ENCODE measurements at regions not wholly inside any gene's neighbourhood (a gene's known extent, or its start where the extent isn't known, plus 50 kb on each side); places are given as distances from the start of the nearest gene placed in this dataset.
"Not testable (repeated sequence)": the region's sequence is repeated elsewhere in the genome, so short reads cannot be mapped to it uniquely, and the experiment has no call there.

DNA sequence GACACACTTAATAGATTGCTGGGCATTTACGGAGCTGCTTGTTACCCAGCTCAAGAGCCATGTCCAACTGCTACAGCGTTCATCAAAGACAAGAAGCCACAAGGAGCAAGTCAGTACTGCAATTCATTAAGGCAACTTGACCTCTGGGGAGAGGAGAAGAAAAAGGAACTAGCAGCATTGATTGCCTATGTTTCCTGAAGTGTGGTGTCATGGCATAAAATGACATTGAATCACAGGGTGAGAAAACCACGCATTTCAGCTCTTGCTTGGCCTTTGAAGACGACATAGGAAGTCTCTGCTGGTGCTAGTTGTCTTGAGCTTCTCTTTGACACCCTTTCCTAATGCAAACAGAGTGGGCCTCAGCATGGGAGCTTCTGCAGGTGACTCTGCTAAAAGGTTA lies 139.1 kb downstream of the CDH26 start:
- DNase-seq (ENCODE audit: low spot score) = no peak

DNA sequence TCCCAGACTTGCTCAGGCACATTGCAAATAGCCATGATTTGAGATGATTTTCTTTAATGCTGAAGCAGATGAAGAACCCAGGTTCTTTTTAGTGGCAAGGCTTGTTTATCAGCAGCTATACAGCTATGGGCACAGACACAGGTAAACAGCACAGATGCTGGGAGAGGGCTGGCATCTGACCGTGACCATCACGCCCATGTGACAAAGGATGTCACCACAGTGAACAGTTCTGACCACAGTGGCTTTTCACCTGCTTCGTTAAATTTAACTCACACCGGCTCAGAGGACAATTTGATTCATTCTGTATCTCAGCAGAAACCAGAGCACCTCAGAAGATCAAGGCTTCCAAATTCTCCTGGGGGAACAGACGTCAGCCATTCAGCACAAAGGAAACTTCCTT lies 142.6 kb downstream of the CDH26 start:
- DNase-seq (ENCODE audit: low spot score) = no peak

- no peak for DNase-seq (ENCODE audit: low spot score)
Measured at GRCh38 chr20:60101201-60101890, 143.1 kb downstream of the CDH26 start.

DNA sequence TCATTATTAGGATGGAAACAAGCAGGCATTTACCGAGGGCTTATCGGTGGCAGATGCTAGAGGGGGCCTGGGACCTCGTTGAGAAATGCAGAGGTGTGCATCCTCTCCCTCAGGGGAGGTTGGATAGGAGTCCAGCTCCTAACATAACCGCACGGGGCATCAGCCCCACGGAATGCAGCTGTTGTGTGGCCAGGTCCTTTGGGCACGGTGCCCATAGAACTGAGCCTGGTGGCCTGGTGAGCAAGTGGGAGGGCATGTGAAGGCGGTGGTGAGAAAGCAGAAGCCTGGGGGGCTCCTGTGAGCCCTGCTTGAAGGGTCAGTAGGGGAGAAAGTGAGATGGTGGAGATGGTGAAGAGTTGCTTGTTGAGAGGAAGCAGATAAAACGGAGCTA lies 143.7 kb downstream of the CDH26 start:
- no peak for DNase-seq (ENCODE audit: low spot score)

DNA sequence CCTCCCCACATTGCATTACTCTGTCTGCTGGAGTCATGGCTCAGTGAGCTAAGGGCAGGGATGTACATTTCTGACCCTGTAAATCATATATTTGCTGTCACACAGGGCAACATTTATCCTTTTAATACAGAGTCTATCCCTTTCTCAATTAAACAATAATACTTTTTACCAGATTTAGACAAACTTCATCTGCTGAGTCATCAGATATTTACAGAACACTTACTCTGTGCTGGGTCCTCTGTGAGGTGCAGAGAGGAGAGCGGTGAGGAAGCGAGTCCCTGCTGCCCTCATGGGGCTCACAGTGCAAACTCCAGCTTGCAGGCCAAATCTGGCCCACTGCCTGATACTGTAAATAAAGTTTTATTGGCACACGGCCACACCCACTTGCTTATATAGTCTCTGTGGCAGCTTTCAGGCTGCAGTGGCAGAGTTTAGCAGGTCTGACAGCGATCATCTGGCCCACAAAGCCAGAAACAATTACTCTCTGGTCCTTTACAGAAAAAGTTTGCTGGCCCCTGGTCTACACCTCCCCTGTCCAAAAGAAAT lies 144.5 kb downstream of the CDH26 start:
- DNase-seq (ENCODE audit: low spot score) = no peak

DNA sequence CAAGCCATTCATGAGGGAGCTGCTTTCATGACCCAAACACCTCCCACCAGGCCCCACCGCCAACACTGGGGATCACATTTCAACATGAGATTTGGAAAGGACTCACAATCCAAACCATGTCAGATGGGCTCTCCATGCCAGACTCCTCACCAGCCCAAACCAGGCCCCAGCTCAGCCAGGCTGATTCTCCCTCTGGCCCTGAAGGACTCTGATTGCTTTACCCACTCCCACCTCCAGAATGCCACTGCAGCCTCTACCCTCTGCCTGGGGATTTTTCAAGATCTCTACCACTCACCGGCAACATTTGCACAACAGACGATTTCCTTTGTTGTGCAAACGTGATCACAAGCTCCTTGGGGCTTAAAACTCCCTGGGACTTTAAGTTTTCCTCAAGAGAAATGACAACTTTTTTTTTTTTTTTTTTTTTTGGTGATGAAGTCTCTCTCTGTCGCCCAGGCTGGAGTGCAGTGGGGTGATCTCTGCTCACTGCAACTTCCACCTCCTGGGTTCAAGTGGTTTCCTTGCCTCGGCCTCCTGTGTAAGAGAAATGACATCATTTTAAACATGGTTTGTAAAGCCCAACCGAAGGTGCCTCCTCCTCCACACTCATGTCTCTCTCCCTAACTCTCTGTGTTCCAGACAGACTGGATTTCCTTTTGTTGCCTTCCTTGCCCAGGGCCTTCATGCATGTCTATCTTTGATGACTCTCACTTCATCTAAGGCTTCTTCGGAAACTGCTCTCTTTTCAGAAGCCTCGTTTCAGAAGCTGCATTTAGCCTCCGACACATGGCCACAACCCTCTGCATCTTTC lies 147.0 kb downstream of the CDH26 start:
- no peak for DNase-seq (ENCODE audit: low spot score)

- DNase-seq (ENCODE audit: low spot score) = not testable (repeated sequence)
Measured at GRCh38 chr20:60106186-60106585, 148.0 kb downstream of the CDH26 start.

DNA sequence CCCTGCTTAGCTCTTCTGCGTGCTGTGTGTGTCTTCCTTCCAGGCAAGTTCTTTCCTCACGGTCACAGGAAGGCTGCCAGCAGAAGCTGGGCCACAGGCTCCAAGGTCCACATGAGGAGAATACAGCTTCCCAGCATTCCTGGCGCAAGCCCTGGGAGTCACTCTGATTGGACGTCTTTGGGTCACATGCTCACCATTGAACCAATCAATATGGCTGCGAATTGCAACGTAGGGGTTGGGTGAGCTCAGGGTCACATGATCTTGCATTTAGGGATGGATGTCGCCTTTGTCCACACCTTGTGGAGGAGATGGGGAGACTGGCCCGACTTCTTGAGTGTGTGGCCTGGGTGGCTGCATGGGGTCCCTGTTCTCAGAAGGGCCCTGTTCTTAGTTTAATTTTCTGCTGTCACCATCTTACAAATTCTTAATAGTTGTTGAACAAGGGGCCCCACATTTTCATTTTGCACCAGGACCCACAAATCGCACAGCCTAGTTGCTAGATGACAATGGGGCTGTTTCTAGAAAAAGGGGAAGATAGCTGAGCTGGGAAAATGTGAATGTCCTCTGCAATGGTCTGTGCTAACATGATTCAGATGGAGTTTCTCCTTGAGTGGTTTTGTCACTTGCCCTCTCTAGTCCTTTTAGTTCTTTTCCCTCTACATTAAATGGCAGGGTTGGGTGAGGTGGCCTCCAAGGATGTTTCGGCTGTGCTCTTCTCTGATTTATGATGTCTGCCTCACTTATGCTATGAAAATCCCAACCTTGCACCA lies 149.6 kb downstream of the CDH26 start:
- DNase-seq (ENCODE audit: low spot score) = no peak

DNA sequence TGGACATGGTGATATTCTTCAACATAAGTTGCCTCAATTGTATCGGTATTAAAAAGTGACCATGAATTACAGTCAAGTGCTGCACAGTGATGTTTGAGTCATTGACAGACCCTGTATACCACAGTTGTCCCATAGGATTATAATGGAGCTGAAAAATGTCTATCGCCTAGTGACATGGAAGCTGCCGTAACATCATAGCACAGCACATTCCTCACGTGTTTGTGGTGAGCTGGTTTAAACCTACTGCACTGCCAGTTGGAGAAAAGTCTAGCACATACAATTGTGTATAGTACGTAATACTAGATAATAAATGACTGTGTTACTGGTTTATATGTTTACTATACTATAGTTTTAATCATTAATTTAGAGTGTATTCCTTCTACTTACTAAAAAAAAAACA lies 150.2 kb downstream of the CDH26 start:
- no peak for DNase-seq (ENCODE audit: low spot score)

DNA sequence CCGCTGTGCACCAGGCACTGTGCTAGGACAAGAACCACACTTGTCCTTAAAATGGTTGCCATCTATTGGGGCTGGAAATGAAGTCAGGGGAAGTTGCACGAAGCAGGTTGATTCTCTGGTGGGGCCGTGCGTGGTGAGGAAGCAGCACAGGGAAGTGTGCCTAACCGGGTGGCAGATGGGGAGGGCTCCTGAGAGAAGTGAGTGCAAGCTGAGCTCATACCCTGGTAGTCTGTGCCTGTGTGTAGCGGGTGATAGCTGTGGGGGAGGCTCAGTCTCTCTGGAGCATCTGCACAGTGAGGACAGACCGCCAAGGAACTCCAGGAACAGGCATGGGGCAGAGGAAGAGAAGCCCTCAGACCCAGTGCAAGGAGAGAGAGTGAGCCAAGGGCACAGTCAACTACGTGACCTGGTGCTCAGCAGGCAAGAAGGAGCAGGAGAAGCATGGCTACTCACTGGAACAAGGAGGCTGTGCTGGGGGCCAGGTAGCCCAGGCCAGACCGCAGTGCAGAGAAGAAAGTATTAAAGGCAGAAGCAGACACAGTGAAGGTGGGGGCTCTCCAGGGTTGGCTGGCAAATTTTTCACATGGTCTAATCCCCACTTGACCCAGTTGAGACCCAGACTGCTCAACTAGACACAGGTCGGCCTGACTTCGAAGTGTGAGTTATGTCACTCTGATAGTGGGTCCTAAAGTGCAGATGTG lies 155.0 kb downstream of the CDH26 start:
- DNase-seq (ENCODE audit: low spot score) = no peak

DNA sequence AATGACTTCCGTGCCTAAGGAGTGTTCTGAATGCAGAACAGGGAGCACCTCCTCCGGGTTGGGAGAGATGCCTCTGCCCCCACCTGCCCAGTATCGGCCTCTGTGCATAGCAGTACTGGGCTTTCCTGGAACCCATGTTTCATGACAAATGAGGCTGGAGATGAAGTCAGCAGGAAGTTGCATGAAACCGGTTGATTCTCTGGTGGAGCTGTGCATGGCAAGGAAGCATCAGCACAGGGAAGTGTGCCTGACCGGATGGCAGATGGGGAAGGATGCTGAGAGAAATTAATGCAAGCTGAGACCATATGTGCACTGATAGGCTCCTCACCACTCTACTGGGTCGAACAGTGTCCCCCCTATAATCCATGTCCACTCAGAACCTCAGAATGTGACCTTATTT lies 155.5 kb downstream of the CDH26 start:
- DNase-seq (ENCODE audit: low spot score) = no peak

DNA sequence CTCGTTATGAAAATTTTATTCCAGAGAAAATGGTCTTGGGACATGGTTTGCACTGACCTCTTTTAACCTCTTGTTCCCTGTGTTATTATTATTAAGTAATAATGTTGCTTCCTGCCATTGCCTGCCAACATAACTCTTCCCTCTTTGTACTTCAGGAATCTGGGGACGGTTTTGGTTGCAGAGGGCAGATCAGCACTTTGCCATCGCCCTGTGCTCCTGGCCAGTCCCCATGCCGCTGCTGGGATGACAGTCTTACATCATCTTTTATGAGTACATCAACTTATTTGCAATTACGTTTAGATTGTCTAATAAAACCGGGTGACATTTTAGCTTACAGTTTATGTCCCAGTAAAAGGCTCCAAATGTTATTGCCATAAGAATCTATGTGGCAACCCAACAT lies 157.2 kb downstream of the CDH26 start:
- no peak for DNase-seq (ENCODE audit: low spot score)

- DNase-seq (ENCODE audit: low spot score) = no peak
Measured at GRCh38 chr20:60116128-60116909, 158.1 kb downstream of the CDH26 start.

DNA sequence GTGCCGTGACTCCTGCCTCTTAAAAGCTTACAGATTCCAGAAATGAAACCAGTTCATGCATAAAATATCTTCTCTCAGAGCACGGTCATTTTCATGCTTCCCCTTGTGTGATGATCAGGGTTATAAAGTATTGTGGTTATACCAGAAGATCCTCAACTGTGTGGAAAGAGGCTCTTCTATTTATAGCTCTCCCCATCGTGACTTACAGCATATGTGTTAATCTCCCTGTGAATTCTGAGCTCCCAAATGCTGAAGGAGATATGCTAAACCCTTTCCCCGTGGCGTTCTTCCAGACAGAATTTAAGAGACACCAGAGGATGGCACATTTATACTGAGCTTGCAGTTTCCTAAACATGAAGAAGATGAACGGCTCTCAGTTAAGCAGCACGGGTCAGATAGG lies 158.8 kb downstream of the CDH26 start:
- DNase-seq (ENCODE audit: low spot score) = peak; percentile 60

- no peak for DNase-seq (ENCODE audit: low spot score)
Measured at GRCh38 chr20:60121903-60122302, 163.7 kb downstream of the CDH26 start.

- no peak for DNase-seq (ENCODE audit: low spot score)
Measured at GRCh38 chr20:60122671-60123070, 164.4 kb downstream of the CDH26 start.

- no peak for DNase-seq (ENCODE audit: low spot score)
Measured at GRCh38 chr20:60123096-60123495, 164.9 kb downstream of the CDH26 start.

DNA sequence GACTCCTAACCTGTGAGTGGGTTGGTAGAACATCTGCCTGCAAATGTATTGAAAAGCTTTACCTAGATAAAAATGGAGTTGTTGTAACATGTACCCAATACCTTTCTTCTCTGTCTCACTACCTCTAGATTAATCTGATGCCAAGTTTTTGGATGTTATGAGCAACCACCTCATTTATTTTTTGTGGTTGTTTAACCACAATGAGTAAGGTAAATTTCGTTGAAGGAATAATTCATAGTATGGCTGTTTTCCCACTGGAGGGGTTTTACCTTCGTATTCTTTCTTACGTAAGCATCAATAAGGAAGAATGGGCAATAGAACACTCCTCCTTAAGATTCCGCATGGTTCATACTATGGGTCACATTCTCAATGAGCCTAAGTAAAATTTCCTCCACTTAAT lies 165.4 kb downstream of the CDH26 start:
- DNase-seq (ENCODE audit: low spot score) = no peak

- no peak for DNase-seq (ENCODE audit: low spot score)
Measured at GRCh38 chr20:60124776-60125381, 166.7 kb downstream of the CDH26 start.

DNA sequence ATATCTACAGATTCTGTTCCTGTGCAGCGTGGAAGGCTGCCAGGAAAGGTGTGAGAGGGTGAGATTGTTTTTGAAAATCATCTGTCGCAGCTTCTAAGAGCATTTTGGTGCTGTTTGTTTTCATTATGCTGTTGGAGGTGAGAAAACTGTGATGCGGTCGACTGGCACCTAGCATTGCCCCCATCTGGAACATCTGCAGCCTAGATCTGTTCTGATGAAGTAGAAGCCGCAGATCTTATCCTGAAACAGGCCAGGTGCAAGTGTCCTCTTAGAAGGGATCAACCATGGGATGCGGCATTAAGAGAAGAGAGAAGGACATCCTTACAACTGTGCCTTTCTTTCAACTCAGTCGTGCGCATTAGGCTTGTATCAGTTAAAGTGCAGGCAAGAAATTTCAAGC lies 167.3 kb downstream of the CDH26 start:
- no peak for DNase-seq (ENCODE audit: low spot score)

DNA sequence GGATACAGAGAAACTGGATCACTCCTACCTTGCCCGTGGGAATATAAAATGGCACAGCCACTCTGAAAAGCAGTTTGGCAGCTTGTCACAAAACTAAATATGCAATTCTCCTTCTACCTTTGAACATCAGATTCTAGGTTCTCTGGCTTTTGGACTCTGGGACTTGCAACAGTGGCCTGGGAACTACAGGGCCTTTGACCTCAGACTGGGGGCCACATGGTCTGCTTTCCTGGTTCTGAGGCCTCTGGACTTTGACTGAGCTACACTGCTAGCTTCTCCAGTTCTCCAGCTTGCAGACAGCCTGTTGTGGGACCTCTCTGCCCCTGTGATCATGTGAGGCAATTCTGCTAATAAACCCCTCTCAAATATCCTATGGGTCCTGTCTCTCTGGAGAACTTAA lies 168.8 kb downstream of the CDH26 start:
- no peak for DNase-seq (ENCODE audit: low spot score)

Data from AG08395 (cell line).